H1 (cell line): ENCODE measurements at regions not wholly inside any gene's neighbourhood (a gene's known extent, or its start where the extent isn't known, plus 50 kb on each side); places are given as distances from the start of the nearest gene placed in this dataset.

Experiments used
- CTCF ChIA-PET: fragments of 300-600 bp; sonication (Branson Sonifier 250); formaldehyde crosslinking; loops from one replicate; lab custom pipeline; 2021; ENCODE audit not compliant: partially characterized antibody; lab: Charles Lee
- POLR2A ChIA-PET: fragments of 300-600 bp; sonication (Branson Sonifier 250); formaldehyde crosslinking; loops from one replicate; lab custom pipeline; 2021; ENCODE audit warnings: inconsistent platforms; ENCODE audit not compliant: partially characterized antibody; lab: Charles Lee
- DNase-seq, 2 experiments: peaks; one replicate each; pipeline versions ENCODE4 v3.0.0 to v3.0.0-alpha.2; 2010 to 2022; ENCODE audit warnings: low spot score in 2 of 2, low read depth in 1 of 2, mixed read lengths in 1 of 2
- FAIRE-seq: peaks from 2 replicates; lab custom pipeline; 2011; peaks lifted over from hg19 to GRCh38; lab: Jason Lieb, UNC
- H2AFZ ChIP-seq: 2 replicates; pipeline ENCODE4 v1.8.1; 2012; ENCODE audit warnings: low read length, inconsistent platforms
- H2AK5ac ChIP-seq: 2 replicates; pipeline ENCODE4 v1.6.1; 2013; ENCODE audit warnings: low read depth, low read length
- H2BK120ac ChIP-seq: replicated peaks from 2 replicates; pipeline ENCODE3; 2013; ENCODE audit warnings: low read depth, low read length, inconsistent platforms
- H2BK12ac ChIP-seq: 2 replicates; pipeline ENCODE4 v1.6.1; 2013; ENCODE audit warnings: low read depth, low read length
- H2BK15ac ChIP-seq: 2 replicates; pipeline ENCODE4 v1.6.1; 2013; ENCODE audit warnings: low read length
- H2BK20ac ChIP-seq: 2 replicates; pipeline ENCODE4 v1.6.1; 2013; ENCODE audit warnings: low read length
- H2BK5ac ChIP-seq: 2 replicates; pipeline ENCODE4 v1.6.1; 2013; ENCODE audit warnings: low read depth, low read length
- H3K14ac ChIP-seq: 2 replicates; pipeline ENCODE4 v1.6.1; 2013; ENCODE audit warnings: inconsistent platforms; ENCODE audit not compliant: insufficient read length
- H3K18ac ChIP-seq: 2 replicates; pipeline ENCODE4 v1.6.1; 2013; ENCODE audit warnings: low read length; ENCODE audit errors: extremely low read depth
- H3K23ac ChIP-seq: 2 replicates; pipeline ENCODE4 v1.6.1; 2013; ENCODE audit warnings: inconsistent platforms; ENCODE audit not compliant: insufficient read length
- H3K23me2 ChIP-seq: 2 replicates; pipeline ENCODE4 v1.6.1; 2013; ENCODE audit warnings: low read depth, low read length
- H3K27ac ChIP-seq: 2 replicates; pipeline ENCODE4 v1.6.1; 2011; ENCODE audit warnings: low read depth, low read length, inconsistent platforms
- H3K27me3 ChIP-seq, 4 experiments: replicated peaks in 1 of 4; 1 replicate in 1 of 4; 2 replicates in 3 of 4; pipeline versions ENCODE4 v1.6.1 to v1.8.1; 2011 to 2013; ENCODE audit warnings: low read length in 3 of 4, mild to moderate bottlenecking in 3 of 4, inconsistent platforms in 2 of 4, mixed read lengths in 2 of 4, moderate library complexity in 1 of 4; ENCODE audit not compliant: control insufficient read depth in 3 of 4, insufficient read depth in 3 of 4; ENCODE audit errors: extremely low read depth in 1 of 4
- H3K36me3 ChIP-seq, 4 experiments: 2 replicates each; pipeline versions ENCODE4 v1.6.1 to v1.8.1; 2011 to 2013; ENCODE audit warnings: mild to moderate bottlenecking in 4 of 4, low read length in 3 of 4, moderate library complexity in 2 of 4, control low read depth in 1 of 4, inconsistent platforms in 1 of 4; ENCODE audit not compliant: insufficient read depth in 4 of 4, control insufficient read depth in 2 of 4
- H3K4ac ChIP-seq: replicated peaks from 2 replicates; pipeline ENCODE3; 2013; ENCODE audit warnings: low read length, low read depth, mixed read lengths, inconsistent platforms; ENCODE audit not compliant: insufficient read length
- H3K4me1 ChIP-seq, 4 experiments: replicated peaks in 1 of 4; 1 replicate in 1 of 4; 2 replicates in 3 of 4; pipeline versions ENCODE4 v1.6.1 to v1.8.1; 2011 to 2013; ENCODE audit warnings: low read length in 3 of 4, inconsistent platforms in 2 of 4, mixed read lengths in 1 of 4; ENCODE audit not compliant: insufficient read depth in 4 of 4, control insufficient read depth in 3 of 4
- H3K4me2 ChIP-seq, 2 experiments: 2 replicates each; pipeline versions ENCODE4 v1.6.1 to v1.8.1; 2011 to 2013; ENCODE audit warnings: low read depth in 2 of 2, low read length in 2 of 2, control low read depth in 1 of 2, inconsistent platforms in 1 of 2, mild to moderate bottlenecking in 1 of 2; ENCODE audit not compliant: insufficient read depth in 1 of 2
- H3K4me3 ChIP-seq, 4 experiments: fragments of 200-600, 300-600 bp in 1 of 4; sonication (generic), shearing (Covaris generic), sonication (Bioruptor Twin) in 1 of 4; 2 replicates each; pipeline versions ENCODE4 v1.5.1 to v1.8.1; 2011 to 2016; ENCODE audit warnings: low read length in 4 of 4, low read depth in 3 of 4, control low read depth in 2 of 4, inconsistent platforms in 2 of 4, mild to moderate bottlenecking in 2 of 4, mixed read lengths in 1 of 4, moderate library complexity in 1 of 4; ENCODE audit not compliant: insufficient read depth in 2 of 4; ENCODE audit errors: extremely low read depth in 1 of 4
- H3K56ac ChIP-seq: replicated peaks from 2 replicates; pipeline ENCODE3; 2013; ENCODE audit warnings: low read depth, mild to moderate bottlenecking, mixed read lengths, low read length, inconsistent platforms; ENCODE audit not compliant: insufficient read length
- H3K79me1 ChIP-seq: 2 replicates; pipeline ENCODE4 v1.6.1; 2013; ENCODE audit warnings: low read depth, low read length, control low read depth
- H3K79me2 ChIP-seq, 2 experiments: 2 replicates each; pipeline versions ENCODE4 v1.6.1 to v1.8.1; 2012 to 2013; ENCODE audit warnings: low read length in 2 of 2, mild to moderate bottlenecking in 2 of 2, inconsistent platforms in 1 of 2; ENCODE audit not compliant: insufficient read depth in 2 of 2, control insufficient read depth in 1 of 2
- H3K9ac ChIP-seq, 4 experiments: replicated peaks in 1 of 4; 1 replicate in 1 of 4; 2 replicates in 3 of 4; pipeline versions ENCODE4 v1.6.1 to v1.8.1; 2011 to 2013; ENCODE audit warnings: low read depth in 3 of 4, low read length in 3 of 4, control low read depth in 2 of 4, mild to moderate bottlenecking in 2 of 4, moderate library complexity in 2 of 4, inconsistent platforms in 1 of 4; ENCODE audit errors: extremely low read depth in 1 of 4
- H3K9me3 ChIP-seq, 2 experiments: 2 replicates each; pipeline versions ENCODE4 v1.6.1 to v1.8.1; 2012 to 2013; ENCODE audit warnings: mild to moderate bottlenecking in 2 of 2, moderate library complexity in 2 of 2, control low read depth in 1 of 2, inconsistent platforms in 1 of 2, low read depth in 1 of 2, low read length in 1 of 2, mixed read lengths in 1 of 2; ENCODE audit not compliant: insufficient read depth in 2 of 2
- H4K20me1 ChIP-seq, 2 experiments: replicated peaks in 1 of 2; 2 replicates each; pipeline versions ENCODE3 to v1.8.1; 2011 to 2013; ENCODE audit warnings: inconsistent platforms in 2 of 2, low read length in 2 of 2, mild to moderate bottlenecking in 1 of 2; ENCODE audit not compliant: insufficient read depth in 2 of 2, control insufficient read depth in 1 of 2
- H4K5ac ChIP-seq: 2 replicates; pipeline ENCODE4 v1.6.1; 2013; ENCODE audit warnings: low read length, low read depth, mixed read lengths, inconsistent platforms; ENCODE audit not compliant: insufficient read length
- H4K8ac ChIP-seq: 2 replicates; pipeline ENCODE4 v1.8.0; 2013; ENCODE audit warnings: mild to moderate bottlenecking, moderate library complexity, low read length, inconsistent platforms; ENCODE audit not compliant: insufficient read depth; ENCODE audit errors: extremely low read depth
- H4K91ac ChIP-seq: replicated peaks from 2 replicates; pipeline ENCODE3; 2013; ENCODE audit warnings: low read length, mixed read lengths, inconsistent platforms; ENCODE audit not compliant: insufficient read length
- EZH2 ChIP-seq: fragments of 200-600 bp; sonication (generic); IDR thresholded peaks from 2 replicates; pipeline ENCODE4 v1.7.1; 2012; ENCODE audit warnings: low read depth, mild to moderate bottlenecking, moderate library complexity, low read length, inconsistent platforms; ENCODE audit not compliant: severe bottlenecking
- FOSL1 ChIP-seq: IDR thresholded peaks from 2 replicates; pipeline ENCODE4 v1.6.1; 2011; ENCODE audit warnings: mild to moderate bottlenecking, low read depth, low read length, moderate library complexity; ENCODE audit not compliant: insufficient read depth
- WGBS, 2 experiments: shearing (Covaris generic) in 1 of 2; methylation state at CpG; one replicate each; pipeline versions ENCODE4 v1.1.6 to v1.1.7; 2013 to 2015; ENCODE audit warnings: low lambda C conversion rate in 2 of 2, mixed read lengths in 2 of 2, inconsistent platforms in 1 of 2, low coverage in 1 of 2, missing lambda C conversion rate in 1 of 2; ENCODE audit not compliant: insufficient replicate concordance in 2 of 2, insufficient coverage in 1 of 2, insufficient read length in 1 of 2; ENCODE audit errors: extremely low coverage in 1 of 2, missing lambda C conversion rate in 1 of 2; 5-methylcytosine and 5-hydroxymethylcytosine counted together

- Histone ChIP-seq H4K8ac (no peak overlapping the region), H3K23me2 (no peaks in the 10 kb centered on the region), H3K27ac (no peak overlapping the region), H2AK5ac (no peak overlapping the region), H3K36me3 (no peaks in the 10 kb centered on the region), H3K9ac (no peak overlapping the region), H3K9me3 (no peaks in the 10 kb centered on the region), H2BK5ac (no peak overlapping the region), H2BK20ac (no peak overlapping the region), H3K14ac (no peak overlapping the region), H3K4ac (no peak overlapping the region), H2BK120ac (no peak overlapping the region), H3K56ac (no peak overlapping the region), H3K4me2 (no peak overlapping the region), H2BK15ac (no peak overlapping the region), H3K18ac (no peak overlapping the region), H3K27me3 (no peaks in the 10 kb centered on the region), H3K4me1 (no peaks in the 10 kb centered on the region), H2AFZ (no peak overlapping the region), H3K23ac (no peak overlapping the region), H3K79me2 (no peaks in the 10 kb centered on the region), H4K20me1 (no peaks in the 10 kb centered on the region), H4K91ac (no peak overlapping the region), H3K4me3 (no peak overlapping the region), H4K5ac (no peak overlapping the region), H2BK12ac (no peak overlapping the region), H3K79me1 (no peaks in the 10 kb centered on the region)
- WGBS, 2 experiments: 100% methylated on average over 1 of the region's 1 CpG; no CpG with 5 or more reads in 1 of the 2 experiments
- FAIRE-seq (no peak), DNase-seq (no peak)
- POLR2A ChIA-PET: no interaction called here
- CTCF ChIA-PET: interaction anchor here (1.3 kb wide), 1 partner anchor 14 kb away, joined by 3 read pairs; no protein-coding TSS in a partner anchor
- TF ChIP-seq EZH2: no peak
- no peak for TF ChIP-seq FOSL1
Observed at GRCh38 chr6:154582696-154583095, 72.2 kb upstream of the CNKSR3 start.
